HPDE6-E6E7 (cell line): ENCODE measurements at regions not wholly inside any gene's neighbourhood (a gene's known extent, or its start where the extent isn't known, plus 50 kb on each side); places are given as distances from the start of the nearest gene placed in this dataset.
A peak's percentile ranks its signal among the peaks of the same experiment; 100 is the strongest.
"Not testable (repeated sequence)": the region's sequence is repeated elsewhere in the genome, so short reads cannot be mapped to it uniquely, and the experiment has no call there.

Experiments
- DNase-seq: peaks from one replicate; pipeline ENCODE4 v3.0.0; 2011; ENCODE audit warnings: missing footprints; ENCODE audit errors: extremely low spot score

- DNase-seq, result no peak
Measured at GRCh38 chr2:7145707-7146106, 228.5 kb downstream of the RNF144A start.

- no peak for DNase-seq
Measured at GRCh38 chr2:7146151-7146550, 228.9 kb downstream of the RNF144A start.

GRCh38 chr2:7154656-7155055 lies 237.4 kb downstream of the RNF144A start:
- no peak for DNase-seq

GRCh38 chr2:7161501-7161900 lies 244.3 kb downstream of the RNF144A start:
- no peak for DNase-seq

GRCh38 chr2:7165736-7166135 lies 248.5 kb downstream of the RNF144A start:
- DNase-seq, result no peak

DNA sequence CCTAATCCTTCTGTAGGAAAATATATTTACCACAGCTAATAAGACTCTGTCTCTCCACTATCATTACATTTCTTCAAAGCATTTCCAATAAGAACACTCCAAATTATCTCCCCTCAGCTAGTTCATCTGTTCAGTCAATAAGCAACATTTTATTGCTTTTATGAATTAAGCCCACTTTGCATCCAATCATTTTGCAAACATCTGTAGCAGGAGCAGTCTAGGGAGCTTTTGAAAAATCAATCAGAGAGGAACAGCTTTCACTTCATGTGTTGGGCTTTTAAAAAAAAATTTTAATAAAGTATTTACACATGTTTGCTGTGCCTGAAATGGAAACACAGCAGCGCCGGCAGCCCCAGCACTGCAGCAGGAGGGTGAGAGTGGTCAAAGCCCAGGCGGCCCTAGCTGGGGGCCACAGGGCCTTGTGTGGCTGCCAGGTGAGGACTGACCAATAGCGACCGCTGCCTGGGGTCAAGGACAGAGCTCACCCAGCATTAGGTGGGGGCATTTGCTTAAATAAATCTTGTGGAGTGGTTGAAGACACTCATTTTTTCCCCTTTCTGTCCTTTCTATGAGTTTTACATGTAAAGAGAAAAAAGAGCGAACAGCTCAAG lies 250.7 kb downstream of the RNF144A start:
- no peak for DNase-seq

DNA sequence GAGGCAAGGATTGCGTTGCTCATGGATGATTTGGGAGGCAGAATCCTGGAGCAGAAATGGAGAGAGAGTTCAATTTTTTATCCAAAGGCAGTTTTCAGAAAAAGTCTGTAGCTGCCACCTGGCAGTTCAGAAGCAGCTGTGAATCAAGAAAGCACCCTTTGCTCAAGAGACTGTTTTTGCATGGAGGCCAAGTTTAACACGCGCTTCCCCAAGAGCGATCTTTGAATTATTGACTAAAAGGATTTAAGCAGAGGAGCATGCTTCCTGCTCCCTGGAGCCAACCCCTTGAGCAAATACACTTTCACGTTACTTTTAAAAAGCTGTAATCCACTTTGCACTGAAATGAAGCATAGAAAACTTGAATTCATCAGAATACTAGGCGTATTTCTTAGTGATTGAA lies 252.4 kb downstream of the RNF144A start:
- DNase-seq, result no peak

DNA sequence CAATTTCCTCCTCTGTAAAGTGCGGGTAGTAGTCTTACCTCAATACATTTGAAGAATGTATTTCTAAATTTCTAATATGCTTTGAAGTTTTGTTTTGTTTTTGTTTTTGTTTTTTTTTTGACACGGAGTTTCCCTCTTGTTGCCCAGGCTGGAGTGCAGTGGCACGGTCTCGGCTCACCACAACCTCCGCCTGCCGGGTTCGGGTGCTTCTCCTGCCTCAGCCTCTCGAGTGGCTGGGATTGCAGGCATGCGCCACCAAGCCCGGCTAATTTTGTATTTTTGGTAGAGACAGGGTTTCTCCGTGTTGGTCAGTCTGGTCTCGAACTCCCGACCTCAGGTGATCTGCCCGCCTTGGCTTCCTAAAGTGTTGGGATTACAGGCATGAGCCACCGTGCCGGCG lies 261.8 kb downstream of the RNF144A start:
- DNase-seq, result not testable (repeated sequence)

DNA sequence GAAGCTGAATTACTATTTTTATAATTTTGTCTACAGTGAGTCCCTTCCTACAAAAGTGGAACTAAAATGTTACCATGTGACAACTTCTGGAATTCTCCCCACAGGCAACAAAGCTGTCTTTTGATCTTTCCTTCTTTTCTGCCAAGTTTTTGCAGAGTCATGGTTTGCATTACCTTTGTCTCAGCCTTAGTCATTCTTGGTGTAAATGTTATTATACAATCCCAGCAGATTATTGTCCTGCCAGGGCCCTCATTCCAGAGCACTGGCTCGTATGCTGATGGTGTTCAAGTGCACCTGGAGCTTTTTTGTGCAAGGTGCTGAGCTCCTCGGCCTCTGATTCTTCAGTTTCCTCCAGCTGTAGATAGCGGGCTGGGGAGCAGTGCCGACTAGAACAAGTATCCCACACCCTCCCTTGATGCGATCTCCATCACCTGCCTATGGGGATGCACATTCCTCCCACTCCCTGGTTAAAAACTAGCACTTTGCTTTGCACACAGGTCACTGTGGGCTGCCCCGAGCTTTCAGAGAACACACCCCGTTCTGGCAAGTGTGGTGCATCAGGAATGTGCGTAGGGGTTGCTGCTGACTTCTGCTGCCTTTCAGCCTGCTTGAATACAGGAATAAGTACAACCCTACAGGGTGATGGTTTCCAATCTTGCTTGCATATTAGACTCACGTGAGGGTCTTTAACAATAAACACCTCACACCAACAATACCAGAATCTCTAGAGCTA lies 263.6 kb downstream of the RNF144A start:
- no peak for DNase-seq

DNA sequence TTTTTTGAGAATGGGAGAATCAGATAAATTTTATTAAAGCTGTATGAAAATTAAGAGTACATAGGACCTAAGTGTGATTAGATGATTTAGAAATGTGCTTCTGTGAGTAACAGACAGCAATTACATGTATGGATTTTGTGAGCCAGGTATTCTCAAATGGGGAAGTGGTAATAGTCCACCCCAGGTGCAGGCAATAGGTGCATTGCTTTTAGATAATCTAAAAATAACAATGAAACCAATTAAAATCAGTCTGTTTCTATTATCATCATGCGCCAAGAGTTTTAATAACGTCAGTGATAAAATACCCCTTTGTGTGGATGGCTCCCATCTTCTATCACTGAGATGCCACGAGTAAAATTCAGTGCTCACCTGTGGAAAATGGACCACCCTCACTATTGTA lies 265.3 kb downstream of the RNF144A start:
- no peak for DNase-seq

DNA sequence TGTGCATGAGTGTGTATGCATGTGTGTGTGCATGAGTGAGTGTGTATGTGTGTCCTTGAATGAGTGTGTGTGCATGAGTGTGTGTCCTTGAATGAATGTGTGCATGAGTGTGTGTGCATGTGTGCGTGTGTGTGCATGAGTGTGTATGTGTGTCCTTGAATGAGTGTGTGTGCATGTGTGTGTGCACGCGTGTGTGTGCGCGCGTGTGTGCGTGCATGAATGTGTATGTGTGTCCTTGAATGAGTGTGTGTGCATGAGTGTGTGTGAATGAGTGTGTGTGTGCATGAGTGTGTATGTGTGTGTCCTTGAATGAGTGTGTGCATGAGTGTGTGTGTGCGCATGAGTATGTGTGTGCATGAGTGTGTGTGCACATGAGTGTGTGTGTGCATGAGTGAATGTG lies 271.9 kb downstream of the RNF144A start:
- DNase-seq, result no peak

GRCh38 chr2:7190587-7191324 lies 273.5 kb downstream of the RNF144A start:
- no peak for DNase-seq

- DNase-seq, result no peak
Measured at GRCh38 chr2:7191932-7192331, 274.7 kb downstream of the RNF144A start.

DNA sequence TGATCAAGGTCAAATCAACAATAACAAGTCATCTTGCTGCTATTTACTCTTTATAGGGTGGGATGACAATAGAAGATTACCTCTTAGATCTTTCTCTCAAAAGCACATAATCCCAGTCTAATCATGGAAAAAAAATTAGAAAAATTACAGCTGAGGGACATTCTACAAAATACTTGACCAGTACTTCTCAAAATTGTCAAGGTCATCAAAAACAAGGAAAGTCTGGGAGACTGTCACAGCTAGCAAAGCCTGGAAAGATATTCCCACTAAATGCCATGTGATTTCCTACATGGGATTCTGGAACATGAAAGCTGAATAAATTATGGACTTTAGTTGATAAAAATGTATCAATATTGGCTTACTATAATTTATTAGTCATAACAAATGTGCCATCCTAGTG lies 276.2 kb downstream of the RNF144A start:
- DNase-seq, result no peak

DNA sequence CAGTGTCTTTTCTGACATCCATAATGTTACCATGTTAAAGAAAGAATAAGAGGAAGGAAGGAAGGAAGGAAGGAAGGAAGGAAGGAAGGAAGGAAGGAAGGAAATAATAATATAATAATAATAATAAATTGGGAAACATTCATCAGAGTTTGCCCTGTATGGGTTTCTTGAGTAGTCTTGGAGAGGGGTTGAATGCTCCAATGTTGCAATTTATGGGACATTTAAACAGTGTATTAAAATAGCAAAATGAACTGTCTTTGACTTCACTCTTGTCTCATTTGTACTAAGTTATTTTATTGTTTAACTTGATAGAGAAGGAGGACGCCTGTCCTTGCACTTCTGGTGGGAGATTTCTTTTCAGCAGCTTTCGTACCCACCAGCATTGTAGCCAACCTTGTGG lies 277.7 kb downstream of the RNF144A start:
- DNase-seq, result no peak

DNA sequence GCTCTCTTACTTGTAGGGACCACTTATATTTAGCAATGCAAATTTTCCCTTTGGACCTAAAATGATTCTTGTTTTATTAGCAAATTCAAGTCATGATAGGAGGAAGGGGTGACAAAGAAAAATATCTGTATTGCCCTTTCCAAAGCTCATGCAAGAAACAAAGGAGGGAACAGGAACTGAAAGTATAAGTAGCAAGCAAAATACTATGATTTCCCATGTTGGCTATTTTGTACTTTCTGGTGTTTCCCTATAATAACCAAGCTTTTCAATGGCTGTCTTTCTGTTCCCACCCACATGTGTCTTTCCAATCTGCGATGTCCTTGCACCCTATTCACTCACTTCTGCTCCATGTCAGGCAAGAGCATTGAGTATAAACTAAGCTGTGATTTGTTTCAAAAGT lies 279.7 kb downstream of the RNF144A start:
- no peak for DNase-seq

DNA sequence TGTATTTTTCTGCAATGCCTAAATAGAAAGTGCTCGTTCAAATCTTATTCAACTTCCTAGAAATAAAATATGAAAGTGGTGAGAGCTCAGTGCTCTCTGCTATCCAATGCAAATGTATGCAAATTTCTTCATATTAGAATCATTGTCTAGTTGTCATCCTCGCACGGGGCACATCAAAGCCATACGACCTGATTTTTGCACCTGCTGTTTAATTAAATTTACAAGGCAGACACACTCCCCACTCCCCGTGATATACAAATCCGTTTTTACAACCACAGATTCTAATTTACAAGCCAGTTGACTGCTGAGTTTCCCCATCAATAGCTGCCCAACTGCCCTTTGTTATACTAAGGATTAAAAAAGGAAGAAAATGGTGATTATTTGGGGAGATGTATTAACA lies 284.6 kb downstream of the RNF144A start:
- no peak for DNase-seq

DNA sequence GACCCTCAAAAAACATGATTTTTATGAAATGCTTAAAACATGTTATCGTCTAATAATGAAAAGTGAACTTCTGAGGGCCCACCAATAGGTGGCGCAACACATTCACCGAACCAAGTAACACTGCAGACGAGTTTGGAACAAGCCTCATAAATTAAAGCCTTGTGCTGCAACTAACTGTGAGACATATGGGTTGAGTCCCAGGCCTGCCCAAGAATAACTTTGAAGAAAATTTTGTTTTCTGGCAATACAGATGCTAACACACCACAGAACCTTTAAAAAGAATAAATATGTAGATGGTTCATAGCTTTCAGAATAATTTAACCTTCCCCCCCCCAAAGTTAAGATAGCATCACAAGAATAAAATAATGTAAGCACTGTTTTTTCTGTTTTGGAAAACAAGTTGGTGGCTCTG lies 285.9 kb downstream of the RNF144A start:
- peak; percentile 5 for DNase-seq

DNA sequence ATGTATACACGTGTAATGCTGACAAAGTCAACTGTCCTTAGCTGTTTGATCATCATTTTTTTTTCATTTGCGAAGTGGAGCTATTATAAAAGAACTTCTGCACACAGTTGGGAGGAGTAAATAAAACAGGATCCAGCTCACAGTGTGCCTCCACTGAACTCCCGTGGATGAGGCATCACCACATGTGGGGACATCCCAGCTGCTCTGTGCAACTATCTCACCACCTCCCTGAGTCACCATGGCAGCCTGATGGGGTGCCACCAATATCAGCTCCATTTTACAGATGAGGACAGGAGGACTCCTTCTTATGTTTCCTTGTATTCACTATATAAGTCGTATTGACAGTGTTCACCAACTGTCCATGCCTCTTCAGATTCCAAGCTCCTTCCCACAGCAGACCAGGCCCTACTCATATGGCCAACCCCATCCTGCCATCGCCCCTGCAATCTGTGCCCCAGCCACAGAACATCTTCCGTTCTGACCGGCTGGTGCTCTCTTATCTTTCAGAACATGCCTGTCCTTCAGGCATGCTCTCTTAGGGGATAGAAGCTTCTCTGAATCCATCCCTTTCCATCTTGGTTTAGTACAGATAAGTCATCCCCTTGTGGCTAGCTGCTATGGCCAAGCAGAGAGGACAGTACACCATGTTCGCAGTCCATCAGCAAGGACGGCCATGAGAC lies 288.1 kb downstream of the RNF144A start:
- no peak for DNase-seq

DNA sequence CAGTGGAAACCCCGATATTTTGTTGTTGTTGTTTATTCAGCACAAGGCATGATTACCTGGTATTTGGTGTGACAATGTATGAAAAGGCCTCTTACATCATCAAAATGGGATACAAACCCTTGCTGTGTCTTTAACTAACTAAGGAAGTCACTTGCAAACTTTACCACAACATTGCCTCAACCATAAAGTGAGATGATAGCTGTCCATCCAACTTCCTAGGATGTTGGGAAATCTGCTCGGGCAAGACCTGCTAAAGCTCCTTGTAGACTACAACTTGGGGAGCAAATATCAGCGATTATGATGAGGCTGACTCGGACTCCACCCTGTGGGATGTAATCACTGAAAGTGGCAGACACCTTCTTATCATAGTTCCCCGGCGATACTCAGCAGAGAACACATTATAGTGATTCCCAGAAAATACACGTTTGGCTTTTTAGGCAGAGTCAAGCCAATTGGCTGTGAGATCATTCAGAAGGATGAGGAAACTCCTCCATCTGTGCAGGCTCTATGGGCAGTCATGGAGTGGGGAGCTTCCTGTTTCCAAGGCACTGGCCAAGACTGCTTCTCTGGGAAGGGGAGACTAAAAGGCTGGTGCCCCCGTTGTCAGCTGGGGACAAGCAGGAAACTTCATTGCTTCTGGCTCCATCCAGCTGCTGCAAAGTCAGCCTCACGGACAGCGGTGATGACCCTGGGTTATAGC lies 289.0 kb downstream of the RNF144A start:
- no peak for DNase-seq

- no peak for DNase-seq
Measured at GRCh38 chr2:7207631-7208030, 290.4 kb downstream of the RNF144A start.
